Liver (tissue), 8 donors: ENCODE measurements at regions not wholly inside any gene's neighbourhood (a gene's known extent, or its start where the extent isn't known, plus 50 kb on each side); places are given as distances from the start of the nearest gene placed in this dataset.

Experiments
- DNase-seq: peaks from one replicate; pipeline ENCODE4 v3.0.0-alpha.2; 2017; ENCODE audit warnings: low spot score
- H3K27ac ChIP-seq, 2 donors: one replicate each; pipeline ENCODE4 v1.7.0; 2013; ENCODE audit warnings: inconsistent platforms in 2 of 2, low read length in 2 of 2, control low read depth in 1 of 2, low read depth in 1 of 2, mild to moderate bottlenecking in 1 of 2
- H3K27me3 ChIP-seq, 4 donors: one replicate each; pipeline versions ENCODE4 v1.6.1 to v1.7.0; 2013; ENCODE audit warnings: low read length in 3 of 4, inconsistent platforms in 1 of 4, mild to moderate bottlenecking in 1 of 4, moderate library complexity in 1 of 4; ENCODE audit not compliant: control insufficient read depth in 4 of 4, insufficient read depth in 4 of 4
- H3K36me3 ChIP-seq, 4 donors: one replicate each; pipeline versions ENCODE4 v1.6.1 to v1.7.0; 2013; ENCODE audit warnings: low read length in 3 of 4, mild to moderate bottlenecking in 3 of 4, low read depth in 1 of 4, moderate library complexity in 1 of 4; ENCODE audit not compliant: control insufficient read depth in 4 of 4, insufficient read depth in 3 of 4
- H3K4me1 ChIP-seq, 4 donors: one replicate each; pipeline versions ENCODE4 v1.6.1 to v1.7.0; 2013; ENCODE audit warnings: low read length in 3 of 4, mild to moderate bottlenecking in 3 of 4, moderate library complexity in 1 of 4; ENCODE audit not compliant: control insufficient read depth in 4 of 4, insufficient read depth in 4 of 4
- H3K4me3 ChIP-seq, 3 donors: one replicate each; pipeline versions ENCODE4 v1.6.1 to v1.7.0; 2013; ENCODE audit warnings: low read length in 3 of 3, control low read depth in 1 of 3, low read depth in 1 of 3, mild to moderate bottlenecking in 1 of 3
- H3K9ac ChIP-seq, 2 donors: one replicate each; pipeline ENCODE4 v1.7.0; 2013; ENCODE audit warnings: low read length in 2 of 2, mild to moderate bottlenecking in 2 of 2, moderate library complexity in 2 of 2, control low read depth in 1 of 2, low read depth in 1 of 2
- H3K9me3 ChIP-seq, 4 donors: one replicate each; pipeline versions ENCODE4 v1.6.1 to v1.7.0; 2013; ENCODE audit warnings: low read length in 3 of 4; ENCODE audit not compliant: control insufficient read depth in 4 of 4
- CTCF ChIP-seq: fragments of 150-350 bp; IDR thresholded peaks from 2 replicates; pipeline ENCODE4 v1.5.1; 2017; ENCODE audit warnings: improper control_type of control experiment, low read depth, low read length; ENCODE audit not compliant: missing input control
- FOXA1 ChIP-seq: IDR thresholded peaks from 2 replicates; pipeline ENCODE4 v1.6.1; 2016; ENCODE audit warnings: antibody characterized with exemption
- FOXA2 ChIP-seq: IDR thresholded peaks from 2 replicates; pipeline ENCODE4 v1.6.1; 2016; ENCODE audit warnings: antibody characterized with exemption
- HNF4A ChIP-seq, 2 donors: conservative IDR thresholded peaks; 2 replicates each; pipeline ENCODE4 v1.6.1; 2016; ENCODE audit warnings: antibody characterized with exemption in 2 of 2, mild to moderate bottlenecking in 2 of 2
- HNF4G ChIP-seq: IDR thresholded peaks from 2 replicates; pipeline ENCODE4 v1.6.1; 2016; ENCODE audit warnings: antibody characterized with exemption
- JUND ChIP-seq, 2 donors: IDR thresholded peaks; 2 replicates each; pipeline ENCODE4 v1.6.1; 2016; ENCODE audit warnings: antibody characterized with exemption in 2 of 2
- NR2F2 ChIP-seq: IDR thresholded peaks from 2 replicates; pipeline ENCODE4 v1.6.1; 2016; ENCODE audit warnings: antibody characterized with exemption
- RAD21 ChIP-seq, 2 donors: IDR thresholded peaks; 2 replicates each; pipeline ENCODE4 v1.6.1; 2016; ENCODE audit warnings: antibody characterized with exemption in 2 of 2, mild to moderate bottlenecking in 2 of 2
- REST ChIP-seq: IDR thresholded peaks from 2 replicates; pipeline ENCODE4 v1.6.1; 2016; ENCODE audit warnings: antibody characterized with exemption, mild to moderate bottlenecking
- RXRA ChIP-seq, 2 donors: IDR thresholded peaks; 2 replicates each; pipeline ENCODE4 v1.6.1; 2017 to 2018; ENCODE audit warnings: antibody characterized with exemption in 2 of 2, mild to moderate bottlenecking in 1 of 2
- SP1 ChIP-seq: IDR thresholded peaks from 2 replicates; pipeline ENCODE4 v1.6.1; 2018; ENCODE audit warnings: antibody characterized with exemption, mild to moderate bottlenecking
- TAF1 ChIP-seq: conservative IDR thresholded peaks from 2 replicates; pipeline ENCODE4 v1.6.1; 2016; ENCODE audit warnings: antibody characterized with exemption, mild to moderate bottlenecking
- YY1 ChIP-seq: IDR thresholded peaks from 2 replicates; pipeline ENCODE4 v1.6.1; 2016; ENCODE audit warnings: antibody characterized with exemption, mild to moderate bottlenecking
- ZBTB33 ChIP-seq: IDR thresholded peaks from 2 replicates; pipeline ENCODE4 v1.6.1; 2016; ENCODE audit warnings: antibody characterized with exemption
- WGBS: extraction: QIAGEN DNeasy Blood & Tissue Kit; methylation state at CpG from one replicate; pipeline ENCODE4 v1.1.7; 2013; 5-methylcytosine and 5-hydroxymethylcytosine counted together
- donor health status: healthy.
- donor health status: healthy.
- donor health status: healthy.
- donor health status: healthy.
- donor health status: healthy.

- WGBS, result 90% methylated on average over 16 of the region's 16 CpGs
Measured at GRCh38 chr6:168380956-168381605, 59.9 kb upstream of the SMOC2 start.

GRCh38 chr6:168381726-168382458 is 59.1 kb upstream of the SMOC2 start:
- H3K9me3 ChIP-seq, result no peaks in the 10 kb centered on the region
- DNase-seq, result no peak
- H3K4me1 ChIP-seq, result no peaks in the 10 kb centered on the region
- H3K9ac ChIP-seq, result no peak overlapping the region
- no peaks in the 10 kb centered on the region for H3K27me3 ChIP-seq
- no peak overlapping the region for H3K4me3 ChIP-seq
- H3K27ac ChIP-seq, result no peak overlapping the region
- WGBS, result 93% methylated on average over 24 of the region's 24 CpGs
- no peaks in the 10 kb centered on the region for H3K36me3 ChIP-seq
- TF ChIP-seq SP1, result no peak
- TF ChIP-seq FOXA1, result no peak
- no peak for TF ChIP-seq ZBTB33
- no peak for TF ChIP-seq HNF4G
- TF ChIP-seq RXRA (IDR thresholded peaks at IDR 0.05), result no peak
- no peak for TF ChIP-seq YY1
- no peak for TF ChIP-seq REST
- no peak for TF ChIP-seq JUND (IDR thresholded peaks at IDR 0.05)
- no peak for TF ChIP-seq NR2F2
- TF ChIP-seq TAF1, result no peak

More at GRCh38 chr6:168380956-168381605, 59.9 kb upstream of the SMOC2 start:
- Histone ChIP-seq H3K4me3 (no peak overlapping the region), H3K4me1 (no peaks in the 10 kb centered on the region), H3K27ac (no peak overlapping the region), H3K9ac (no peak overlapping the region), H3K36me3 (no peaks in the 10 kb centered on the region), H3K27me3 (no peaks in the 10 kb centered on the region), H3K9me3 (no peaks in the 10 kb centered on the region)
- no peak for TF ChIP-seq YY1
- TF ChIP-seq FOXA2, result no peak
- TF ChIP-seq REST, result no peak
- no peak for TF ChIP-seq RAD21 (IDR thresholded peaks at IDR 0.05)
- TF ChIP-seq SP1, result no peak
- TF ChIP-seq HNF4A (conservative IDR thresholded peaks at IDR 0.05), result no peak
- no peak for TF ChIP-seq CTCF
- DNase-seq, result no peak
